IMR-90 (cell line): ENCODE measurements at regions not wholly inside any gene's neighbourhood (a gene's known extent, or its start where the extent isn't known, plus 50 kb on each side); places are given as distances from the start of the nearest gene placed in this dataset.

Experiments used
- ATAC-seq: fragments of 200-7000 bp; cut with Tn5 transposase; 2 replicates; pipeline ENCODE4 v1.9.1; 2020; ENCODE audit warnings: low read depth, mild to moderate bottlenecking, moderate library complexity
- BruUV-seq: library from RNA; stranded (reverse); fragments of 400-500 nt; replicated peaks from 2 replicates; lab custom pipeline; 2021; lab: Mats Ljungman, UMichigan
- CTCF ChIA-PET: fragments of 300-600 bp; formaldehyde crosslinking; extraction: SDS; loops from one replicate; lab custom pipeline; 2021; ENCODE audit warnings: antibody characterized with exemption; lab: Yijun Ruan, JAX
- POLR2A ChIA-PET: fragments of 300-600 bp; sonication (Branson Sonifier 250); formaldehyde crosslinking; loops from one replicate; lab custom pipeline; 2022; ENCODE audit warnings: antibody characterized with exemption; ENCODE audit not compliant: unreplicated experiment; lab: Charles Lee
- DNase-seq: peaks from one replicate; pipeline ENCODE4 v3.0.0; 2013
- H2AFZ ChIP-seq: replicated peaks from 2 replicates; pipeline ENCODE3; 2013; ENCODE audit warnings: low read length, mild to moderate bottlenecking; ENCODE audit not compliant: poor library complexity
- H2AK5ac ChIP-seq: 2 replicates; pipeline ENCODE4 v1.6.1; 2013; ENCODE audit warnings: low read depth, low read length, inconsistent platforms
- H2AK9ac ChIP-seq: replicated peaks from 2 replicates; pipeline ENCODE3; 2013; ENCODE audit warnings: mild to moderate bottlenecking, low read depth, low read length, moderate library complexity; ENCODE audit not compliant: poor library complexity
- H2BK120ac ChIP-seq: 2 replicates; pipeline ENCODE4 v1.6.1; 2013; ENCODE audit warnings: low read depth, low read length, inconsistent platforms
- H2BK15ac ChIP-seq: 3 replicates; pipeline ENCODE4 v1.6.1; 2013; ENCODE audit warnings: low read depth, low read length, inconsistent platforms
- H2BK20ac ChIP-seq: 2 replicates; pipeline ENCODE4 v1.6.1; 2013; ENCODE audit warnings: low read depth, mild to moderate bottlenecking, inconsistent platforms, low read length, moderate library complexity
- H2BK5ac ChIP-seq: 2 replicates; pipeline ENCODE4 v1.6.1; 2013; ENCODE audit warnings: mild to moderate bottlenecking, low read depth, low read length, inconsistent platforms; ENCODE audit not compliant: poor library complexity, severe bottlenecking
- H3K14ac ChIP-seq: replicated peaks from 2 replicates; pipeline ENCODE4 v1.6.1; 2013; ENCODE audit warnings: low read depth, low read length, inconsistent platforms
- H3K18ac ChIP-seq: 2 replicates; pipeline ENCODE4 v1.6.1; 2013; ENCODE audit warnings: low read depth, low read length, control low read depth
- H3K23ac ChIP-seq: 2 replicates; pipeline ENCODE4 v1.6.1; 2013; ENCODE audit warnings: low read depth, low read length, inconsistent platforms
- H3K27ac ChIP-seq: 2 replicates; pipeline ENCODE4 v1.5.1; 2013; ENCODE audit warnings: mild to moderate bottlenecking, control low read depth, low read length; ENCODE audit not compliant: insufficient read depth
- H3K27me3 ChIP-seq: 2 replicates; pipeline ENCODE4 v1.6.1; 2013; ENCODE audit warnings: low read length; ENCODE audit not compliant: control insufficient read depth, insufficient read depth
- H3K36me3 ChIP-seq: 2 replicates; pipeline ENCODE4 v1.6.1; 2013; ENCODE audit warnings: low read length, mixed read lengths; ENCODE audit not compliant: control insufficient read depth, insufficient read depth
- H3K4ac ChIP-seq: 2 replicates; pipeline ENCODE4 v1.6.1; 2013; ENCODE audit warnings: low read depth, low read length, inconsistent platforms
- H3K4me1 ChIP-seq: 2 replicates; pipeline ENCODE4 v1.6.1; 2013; ENCODE audit warnings: low read length, mixed read lengths; ENCODE audit not compliant: control insufficient read depth, insufficient read depth
- H3K4me2 ChIP-seq: 2 replicates; pipeline ENCODE4 v1.6.1; 2013; ENCODE audit warnings: low read depth, mild to moderate bottlenecking, control low read depth, low read length, moderate library complexity
- H3K4me3 ChIP-seq: 2 replicates; pipeline ENCODE4 v1.5.1; 2013; ENCODE audit warnings: low read depth, mild to moderate bottlenecking, control low read depth, low read length, moderate library complexity; ENCODE audit not compliant: insufficient read depth
- H3K56ac ChIP-seq: 2 replicates; pipeline ENCODE4 v1.6.1; 2013; ENCODE audit warnings: low read length, inconsistent platforms; ENCODE audit not compliant: insufficient read depth; ENCODE audit errors: extremely low read depth
- H3K79me1 ChIP-seq, 2 experiments: 2 replicates each; pipeline ENCODE4 v1.6.1; 2013; ENCODE audit warnings: low read length in 2 of 2, inconsistent platforms in 1 of 2, low read depth in 1 of 2
- H3K9ac ChIP-seq: 2 replicates; pipeline ENCODE4 v1.6.1; 2013; ENCODE audit warnings: low read depth, low read length, control low read depth
- H3K9me1 ChIP-seq: 2 replicates; pipeline ENCODE4 v1.6.1; 2013; ENCODE audit warnings: low read length, inconsistent platforms; ENCODE audit not compliant: insufficient read depth
- H3K9me3 ChIP-seq: 2 replicates; pipeline ENCODE4 v1.6.1; 2013; ENCODE audit warnings: low read length; ENCODE audit not compliant: control insufficient read depth, insufficient read depth
- H4K20me1 ChIP-seq: 2 replicates; pipeline ENCODE4 v1.6.1; 2013; ENCODE audit warnings: low read length, inconsistent platforms; ENCODE audit not compliant: insufficient read depth
- H4K5ac ChIP-seq: 2 replicates; pipeline ENCODE4 v1.6.1; 2013; ENCODE audit warnings: mild to moderate bottlenecking, low read depth, low read length, control low read depth
- H4K8ac ChIP-seq, 2 experiments: 2 replicates each; pipeline ENCODE4 v1.6.1; 2013; ENCODE audit warnings: low read depth in 2 of 2, low read length in 2 of 2, control low read depth in 1 of 2, inconsistent platforms in 1 of 2
- H4K91ac ChIP-seq: 2 replicates; pipeline ENCODE4 v1.6.1; 2013; ENCODE audit warnings: low read depth, low read length, inconsistent platforms; ENCODE audit not compliant: insufficient read depth
- CHD1 ChIP-seq: IDR thresholded peaks from 2 replicates; pipeline ENCODE4 v1.6.1; 2012; ENCODE audit warnings: low read depth, low read length, improper control_type of control experiment
- CTCF ChIP-seq: conservative IDR thresholded peaks from 2 replicates; pipeline ENCODE4 v1.5.1; 2012; ENCODE audit warnings: mild to moderate bottlenecking, low read depth, low read length, improper control_type of control experiment
- ELK1 ChIP-seq: fragments of 150-350 bp; IDR thresholded peaks from 2 replicates; pipeline ENCODE4 v1.6.1; 2016; ENCODE audit warnings: low read depth, mild to moderate bottlenecking, low read length, moderate library complexity, borderline replicate concordance
- MAFK ChIP-seq: IDR thresholded peaks from 2 replicates; pipeline ENCODE4 v1.6.1; 2012; ENCODE audit warnings: low read depth, low read length, improper control_type of control experiment
- MAZ ChIP-seq: IDR thresholded peaks from 2 replicates; pipeline ENCODE4 v1.6.1; 2012; ENCODE audit warnings: low read depth, mild to moderate bottlenecking, low read length, improper control_type of control experiment, moderate library complexity, borderline replicate concordance
- MXI1 ChIP-seq: IDR thresholded peaks from 2 replicates; pipeline ENCODE4 v1.6.1; 2012; ENCODE audit warnings: low read depth, mild to moderate bottlenecking, low read length, moderate library complexity, borderline replicate concordance
- NFE2L2 ChIP-seq: fragments of 150-350 bp; IDR thresholded peaks from 2 replicates; pipeline ENCODE4 v1.6.1; 2016; ENCODE audit warnings: low read depth, mild to moderate bottlenecking, low read length
- SMC3 ChIP-seq: fragments of 150-350 bp; IDR thresholded peaks from 2 replicates; pipeline ENCODE4 v1.6.1; 2016; ENCODE audit warnings: low read depth, mild to moderate bottlenecking, antibody characterized with exemption, low read length, moderate library complexity
- WGBS, 2 experiments: methylation state at CpG; one replicate each; pipeline versions ENCODE4 v1.1.5 to v1.1.7; 2013; ENCODE audit warnings: missing lambda C conversion rate in 2 of 2; ENCODE audit not compliant: insufficient read length in 1 of 2; ENCODE audit errors: extremely low coverage in 2 of 2; 5-methylcytosine and 5-hydroxymethylcytosine counted together
- dilution Hi-C: fragments of 300-500 bp; cut with HindIII; formaldehyde crosslinking; loops from one replicate; pipeline ENCODE4 v1.14.3; 2018; ENCODE audit warnings: low sequenced_read_pairs; ENCODE audit not compliant: unreplicated experiment
- in situ Hi-C: fragments of 300-500 bp; cut with MboI; formaldehyde crosslinking; loops from 3 replicates; pipeline ENCODE4 v1.14.3; 2019; ENCODE audit warnings: low sequenced_read_pairs, inconsistent platforms, mixed read lengths
- intact Hi-C: fragments of 100-400 bp; cut with micrococcal nuclease; formaldehyde crosslinking; loops from 2 replicates; pipeline ENCODE4 v1.10.0; 2022

GRCh38 chr2:239459606-239460005, 58.8 kb upstream of the HDAC4 start:
- WGBS, 2 experiments = no CpG with 5 or more reads among the region's 10 CpGs
- in situ Hi-C loops = no loop called here
- ATAC-seq = no peak

More at GRCh38 chr2:239459606-239460005, 58.8 kb upstream of the HDAC4 start:
- intact Hi-C loops (no loop called here), dilution Hi-C loops (no loop called here)
- no peak for DNase-seq
- no peak overlapping the region for H2BK15ac ChIP-seq
- no peak overlapping the region for H2BK5ac ChIP-seq
- no peaks in the 10 kb centered on the region for H3K4me1 ChIP-seq
- H3K79me1 ChIP-seq = no peaks in the 10 kb centered on the region
- no TSS peak for BruUV-seq
- no peak overlapping the region for H4K8ac ChIP-seq
- no peak overlapping the region for H3K4ac ChIP-seq
- no peaks in the 10 kb centered on the region for H3K36me3 ChIP-seq
- H3K9me1 ChIP-seq = no peaks in the 10 kb centered on the region
- no peak overlapping the region for H2BK20ac ChIP-seq
- H3K18ac ChIP-seq = no peak overlapping the region
- no peak overlapping the region for H2AK5ac ChIP-seq
- no peak overlapping the region for H3K4me2 ChIP-seq
- POLR2A ChIA-PET = no interaction called here
- H4K5ac ChIP-seq = no peak overlapping the region
- peaks cover 6% of the 10 kb centered on the region; the same call in 1 of the 2 replicates for H3K9me3 ChIP-seq
- H3K23ac ChIP-seq = no peak overlapping the region
- TF ChIP-seq SMC3 (no peak), MAZ (no peak), ELK1 (no peak), NFE2L2 (no peak), CHD1 (no peak), CTCF (no peak), MXI1 (no peak), MAFK (no peak)
- no peak overlapping the region for H4K91ac ChIP-seq
- no peak overlapping the region for H2AFZ ChIP-seq
- no peak overlapping the region for H3K14ac ChIP-seq
- no peak overlapping the region for H3K27ac ChIP-seq
- CTCF ChIA-PET = no interaction called here
- H3K56ac ChIP-seq = no peak overlapping the region
- no peak overlapping the region for H3K4me3 ChIP-seq
- H2BK120ac ChIP-seq = no peak overlapping the region
- no peaks in the 10 kb centered on the region; the same call in 1 of the 2 replicates for H3K27me3 ChIP-seq
- no peak overlapping the region for H3K9ac ChIP-seq
- H4K20me1 ChIP-seq = no peaks in the 10 kb centered on the region
- no peak overlapping the region for H2AK9ac ChIP-seq
